Activated T-cell treated with anti-CD3 and anti-CD28 coated beads for 4 hours (primary cell): ENCODE measurements at regions not wholly inside any gene's neighbourhood (a gene's known extent, or its start where the extent isn't known, plus 50 kb on each side); places are given as distances from the start of the nearest gene placed in this dataset.
"Not testable (repeated sequence)": the region's sequence is repeated elsewhere in the genome, so short reads cannot be mapped to it uniquely, and the experiment has no call there.

Experiments used
- DNase-seq: peaks from one replicate; pipeline ENCODE4 v3.0.0-alpha.2; 2020

- no peak for DNase-seq
These were observed 66.6 kb downstream of the LACC1 start for GRCh38 chr13:43946281-43946680.

- DNase-seq = no peak
These were observed 68.3 kb downstream of the LACC1 start for GRCh38 chr13:43947897-43948458.

GRCh38 chr13:43953370-43953769, 73.7 kb downstream of the LACC1 start:
- DNase-seq = no peak

- not testable (repeated sequence) for DNase-seq
These were observed 77.3 kb downstream of the LACC1 start for GRCh38 chr13:43956975-43957374.

GRCh38 chr13:43959291-43959690, 79.6 kb downstream of the LACC1 start:
- no peak for DNase-seq

- no peak for DNase-seq
These were observed 82.2 kb downstream of the LACC1 start for GRCh38 chr13:43961909-43962308.

GRCh38 chr13:43963726-43964125, 84.0 kb downstream of the LACC1 start:
- no peak for DNase-seq

- no peak for DNase-seq
These were observed 85.2 kb downstream of the LACC1 start for GRCh38 chr13:43964698-43965458.

- no peak for DNase-seq
These were observed 85.7 kb downstream of the LACC1 start for GRCh38 chr13:43965459-43965845.

- DNase-seq = not testable (repeated sequence)
These were observed 88.7 kb downstream of the LACC1 start for GRCh38 chr13:43968251-43968942.

GRCh38 chr13:43968943-43969690, 89.4 kb downstream of the LACC1 start:
- not testable (repeated sequence) for DNase-seq

- DNase-seq = not testable (repeated sequence)
These were observed 90.2 kb downstream of the LACC1 start for GRCh38 chr13:43969919-43970318.

- not testable (repeated sequence) for DNase-seq
These were observed 91.0 kb downstream of the LACC1 start for GRCh38 chr13:43970520-43971242.

- not testable (repeated sequence) for DNase-seq
These were observed 91.6 kb downstream of the LACC1 start for GRCh38 chr13:43971324-43971723.

- no peak for DNase-seq
These were observed 98.2 kb downstream of the LACC1 start for GRCh38 chr13:43977911-43978310.

GRCh38 chr13:43978688-43979087, 99.0 kb downstream of the LACC1 start:
- DNase-seq = no peak

GRCh38 chr13:43979492-43979891, 99.8 kb downstream of the LACC1 start:
- DNase-seq = no peak

- DNase-seq = no peak
These were observed 100.9 kb downstream of the LACC1 start for GRCh38 chr13:43980587-43980986.

GRCh38 chr13:43981091-43981490, 101.4 kb downstream of the LACC1 start:
- no peak for DNase-seq

GRCh38 chr13:43981512-43982301, 102.0 kb downstream of the LACC1 start:
- no peak for DNase-seq

GRCh38 chr13:43983373-43983772, 103.7 kb downstream of the LACC1 start:
- DNase-seq = no peak

- DNase-seq = no peak
These were observed 104.6 kb downstream of the LACC1 start for GRCh38 chr13:43984292-43984691.
